GM19438 (cell line): ENCODE measurements at regions not wholly inside any gene's neighbourhood (a gene's known extent, or its start where the extent isn't known, plus 50 kb on each side); places are given as distances from the start of the nearest gene placed in this dataset.

ENCODE experiments used
- ATAC-seq: cut with Tn5 transposase; IDR thresholded peaks from one replicate; pipeline ENCODE4 v1.9.1; 2021; ENCODE audit warnings: low read depth; ENCODE audit not compliant: unreplicated experiment

- ATAC-seq = no peak
These were observed 164.6 kb downstream of the IGLL1 start for GRCh38 chr22:23415490-23415851.

GRCh38 chr22:23414727-23415489, 165.2 kb downstream of the IGLL1 start:
- ATAC-seq = no peak

GRCh38 chr22:23411739-23412138, 168.4 kb downstream of the IGLL1 start:
- no peak for ATAC-seq

- no peak for ATAC-seq
These were observed 169.7 kb downstream of the IGLL1 start for GRCh38 chr22:23410411-23410810.

- no peak for ATAC-seq
These were observed 170.1 kb downstream of the IGLL1 start for GRCh38 chr22:23409976-23410375.

- ATAC-seq = no peak
These were observed 171.8 kb downstream of the IGLL1 start for GRCh38 chr22:23408321-23408720.

- ATAC-seq = no peak
These were observed 174.7 kb downstream of the IGLL1 start for GRCh38 chr22:23405366-23405851.

- no peak for ATAC-seq
These were observed 175.3 kb downstream of the IGLL1 start for GRCh38 chr22:23404689-23405365.

GRCh38 chr22:23403720-23404688, 176.1 kb downstream of the IGLL1 start:
- ATAC-seq = no peak

- no peak for ATAC-seq
These were observed 176.9 kb downstream of the IGLL1 start for GRCh38 chr22:23403152-23403719.

GRCh38 chr22:23402275-23403151, 177.6 kb downstream of the IGLL1 start:
- peak; percentile 80 for ATAC-seq

- no peak for ATAC-seq
These were observed 178.2 kb downstream of the IGLL1 start for GRCh38 chr22:23401910-23402274.

- ATAC-seq = no peak
These were observed 178.8 kb downstream of the IGLL1 start for GRCh38 chr22:23401111-23401909.

- ATAC-seq = no peak
These were observed 179.7 kb downstream of the IGLL1 start for GRCh38 chr22:23400286-23400981.

- no peak for ATAC-seq
These were observed 180.5 kb downstream of the IGLL1 start for GRCh38 chr22:23399367-23400285.

- ATAC-seq = no peak
These were observed 181.3 kb downstream of the IGLL1 start for GRCh38 chr22:23398701-23399366.
